GM04503 (cell line): ENCODE measurements at regions not wholly inside any gene's neighbourhood (a gene's known extent, or its start where the extent isn't known, plus 50 kb on each side); places are given as distances from the start of the nearest gene placed in this dataset.

Source experiments
- DNase-seq: peaks from one replicate; pipeline ENCODE4 v3.0.0-alpha.2; 2012; ENCODE audit warnings: low read depth

- DNase-seq, result no peak
These were observed 50.5 kb downstream of the PALM2AKAP2 start for GRCh38 chr9:109830545-109830944.

- no peak for DNase-seq
These were observed 52.1 kb downstream of the PALM2AKAP2 start for GRCh38 chr9:109831998-109832658.

GRCh38 chr9:109834855-109835254 is 54.9 kb downstream of the PALM2AKAP2 start:
- no peak for DNase-seq

GRCh38 chr9:109843641-109844040 is 63.6 kb downstream of the PALM2AKAP2 start:
- DNase-seq, result no peak

- DNase-seq, result no peak
These were observed 65.2 kb downstream of the PALM2AKAP2 start for GRCh38 chr9:109845226-109845625.

GRCh38 chr9:109846776-109847175 is 66.8 kb downstream of the PALM2AKAP2 start:
- no peak for DNase-seq

GRCh38 chr9:109852556-109852955 is 72.6 kb downstream of the PALM2AKAP2 start:
- peak; percentile 11 for DNase-seq

GRCh38 chr9:109855540-109855939 is 75.5 kb downstream of the PALM2AKAP2 start:
- DNase-seq, result no peak

GRCh38 chr9:109856785-109857184 is 76.8 kb downstream of the PALM2AKAP2 start:
- DNase-seq, result peak; percentile 13

- DNase-seq, result no peak
These were observed 77.3 kb downstream of the PALM2AKAP2 start for GRCh38 chr9:109857336-109857735.

GRCh38 chr9:109859447-109859846 is 79.4 kb downstream of the PALM2AKAP2 start:
- no peak for DNase-seq

GRCh38 chr9:109860521-109860920 is 80.5 kb downstream of the PALM2AKAP2 start:
- no peak for DNase-seq

GRCh38 chr9:109861499-109861898 is 81.5 kb downstream of the PALM2AKAP2 start:
- DNase-seq, result peak; percentile 59

- no peak for DNase-seq
These were observed 81.9 kb downstream of the PALM2AKAP2 start for GRCh38 chr9:109861918-109862317.

- no peak for DNase-seq
These were observed 82.5 kb downstream of the PALM2AKAP2 start for GRCh38 chr9:109862452-109862851.

- DNase-seq, result no peak
These were observed 84.0 kb downstream of the PALM2AKAP2 start for GRCh38 chr9:109863961-109864360.

GRCh38 chr9:109865521-109865920 is 85.5 kb downstream of the PALM2AKAP2 start:
- DNase-seq, result no peak

- DNase-seq, result no peak
These were observed 88.2 kb downstream of the PALM2AKAP2 start for GRCh38 chr9:109868207-109868606.

- DNase-seq, result no peak
These were observed 88.7 kb downstream of the PALM2AKAP2 start for GRCh38 chr9:109868722-109869121.

GRCh38 chr9:109870365-109870764 is 90.4 kb downstream of the PALM2AKAP2 start:
- DNase-seq, result no peak

GRCh38 chr9:109872901-109873300 is 92.9 kb downstream of the PALM2AKAP2 start:
- no peak for DNase-seq

GRCh38 chr9:109875495-109876129 is 95.6 kb downstream of the PALM2AKAP2 start:
- no peak for DNase-seq

- DNase-seq, result no peak
These were observed 100.5 kb downstream of the PALM2AKAP2 start for GRCh38 chr9:109880276-109881169.
